T-helper 2 cell treated with Interferon-gamma antibody and Interleukin-4, amounts not matched to agents 5 μg/mL and 100 μg/mL, for 36 hours (primary cell): ENCODE measurements at regions not wholly inside any gene's neighbourhood (a gene's known extent, or its start where the extent isn't known, plus 50 kb on each side); places are given as distances from the start of the nearest gene placed in this dataset.
"Not testable (repeated sequence)": the region's sequence is repeated elsewhere in the genome, so short reads cannot be mapped to it uniquely, and the experiment has no call there.

Experiments used
- DNase-seq: peaks from one replicate; pipeline ENCODE4 v3.0.0; 2021; ENCODE audit warnings: low spot score
- H3K27ac Mint-ChIP-seq: one replicate; pipeline ENCODE4 v1.8.0; 2021; ENCODE audit warnings: mild to moderate bottlenecking, mixed read lengths
- H3K27me3 Mint-ChIP-seq: one replicate; pipeline ENCODE4 v1.8.0; 2021; ENCODE audit warnings: low read depth, mixed read lengths
- H3K36me3 Mint-ChIP-seq: one replicate; pipeline ENCODE4 v1.8.0; 2021; ENCODE audit warnings: low read depth, mixed read lengths
- H3K4me1 Mint-ChIP-seq: one replicate; pipeline ENCODE4 v1.8.0; 2021; ENCODE audit warnings: low read depth, mixed read lengths
- H3K4me3 Mint-ChIP-seq: one replicate; pipeline ENCODE4 v1.8.0; 2022; ENCODE audit warnings: mild to moderate bottlenecking, moderate library complexity, mixed read lengths
- H3K9me3 Mint-ChIP-seq: one replicate; pipeline ENCODE4 v1.8.0; 2021; ENCODE audit warnings: mixed read lengths

- Mint-ChIP-seq H3K9me3 (no peaks in the 10 kb centered on the region), H3K4me3 (no peak overlapping the region), H3K36me3 (no peaks in the 10 kb centered on the region), H3K4me1 (no peaks in the 10 kb centered on the region), H3K27me3 (peaks cover 3% of the 10 kb centered on the region), H3K27ac (no peak overlapping the region)
- DNase-seq, result no peak
These were observed 54.2 kb upstream of the OPRM1 start for GRCh38 chr6:153984811-153985210.

GRCh38 chr6:153980171-153980570 is 58.9 kb upstream of the OPRM1 start:
- no peak for DNase-seq
- Mint-ChIP-seq H3K27ac (no peak overlapping the region), H3K36me3 (no peaks in the 10 kb centered on the region), H3K4me3 (no peak overlapping the region), H3K27me3 (peaks cover 3% of the 10 kb centered on the region), H3K4me1 (no peaks in the 10 kb centered on the region), H3K9me3 (no peaks in the 10 kb centered on the region)

DNA sequence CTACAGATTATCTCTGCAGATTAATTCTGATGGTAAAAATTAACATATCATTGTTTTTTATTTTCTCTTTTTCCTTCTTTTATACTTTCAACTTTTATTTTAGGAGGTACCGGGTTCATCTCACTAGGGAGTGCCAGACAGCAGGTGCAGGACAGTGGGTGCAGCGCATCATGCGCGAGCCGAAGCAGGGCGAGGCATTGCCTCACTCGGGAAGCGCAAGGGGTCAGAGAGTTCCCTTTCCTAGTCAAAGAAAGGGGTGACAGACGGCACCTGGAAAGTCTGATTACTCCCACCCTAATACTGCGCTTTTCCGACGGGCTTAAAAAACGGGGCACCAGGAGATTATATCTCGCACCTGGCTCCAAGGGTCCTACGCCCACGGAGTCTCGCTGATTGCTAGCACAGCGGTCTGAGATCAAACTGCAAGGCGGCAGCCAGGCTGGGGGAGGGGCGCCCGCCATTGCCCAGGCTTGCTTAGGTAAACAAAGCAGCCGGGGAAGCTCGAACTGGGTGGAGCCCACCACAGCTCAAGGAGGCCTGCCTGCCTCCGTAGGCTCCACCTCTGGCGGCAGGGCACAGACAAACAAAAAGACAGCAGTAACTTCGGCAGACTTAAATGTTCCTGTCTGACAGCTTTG is 60.0 kb upstream of the OPRM1 start:
- H3K27ac Mint-ChIP-seq, H3K36me3 Mint-ChIP-seq, H3K4me3 Mint-ChIP-seq, H3K27me3 Mint-ChIP-seq, DNase-seq, H3K9me3 Mint-ChIP-seq, H3K4me1 Mint-ChIP-seq: not testable (repeated sequence)

GRCh38 chr6:153976921-153977693 is 61.9 kb upstream of the OPRM1 start:
- H3K4me3 Mint-ChIP-seq, result no peak overlapping the region
- no peaks in the 10 kb centered on the region for H3K36me3 Mint-ChIP-seq
- no peak for DNase-seq
- H3K9me3 Mint-ChIP-seq, result no peaks in the 10 kb centered on the region
- no peak overlapping the region for H3K27ac Mint-ChIP-seq
- peaks cover under 1% of the 10 kb centered on the region for H3K27me3 Mint-ChIP-seq
- no peaks in the 10 kb centered on the region for H3K4me1 Mint-ChIP-seq

DNA sequence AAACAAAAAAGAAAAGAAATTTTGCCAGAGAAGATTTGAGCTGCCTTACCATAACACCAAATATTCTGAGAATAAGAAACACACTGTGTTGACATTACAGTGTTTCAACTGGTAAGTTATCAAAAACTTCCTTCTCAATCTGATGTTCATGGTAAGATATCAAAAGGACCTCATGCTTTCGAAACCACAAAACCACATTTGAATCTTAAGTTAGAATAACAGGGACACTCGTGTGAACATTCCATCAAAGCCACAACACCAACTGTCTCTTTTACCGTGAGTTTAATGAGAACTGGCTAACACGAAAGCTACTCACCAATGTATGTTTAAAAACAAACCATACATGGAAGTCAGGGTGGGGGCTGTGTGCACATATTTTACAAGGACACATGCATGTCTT is 73.0 kb upstream of the OPRM1 start:
- no peak overlapping the region for H3K4me3 Mint-ChIP-seq
- H3K9me3 Mint-ChIP-seq, result no peaks in the 10 kb centered on the region
- no peak for DNase-seq
- H3K4me1 Mint-ChIP-seq, result peaks cover 6% of the 10 kb centered on the region
- no peak overlapping the region for H3K27ac Mint-ChIP-seq
- H3K36me3 Mint-ChIP-seq, result no peaks in the 10 kb centered on the region
- peaks cover 10% of the 10 kb centered on the region for H3K27me3 Mint-ChIP-seq

- H3K4me1 Mint-ChIP-seq, result peaks cover 6% of the 10 kb centered on the region
- peaks cover 10% of the 10 kb centered on the region for H3K27me3 Mint-ChIP-seq
- DNase-seq, result no peak
- H3K36me3 Mint-ChIP-seq, result no peaks in the 10 kb centered on the region
- H3K9me3 Mint-ChIP-seq, result no peaks in the 10 kb centered on the region
- H3K27ac Mint-ChIP-seq, result no peak overlapping the region
- H3K4me3 Mint-ChIP-seq, result no peak overlapping the region
These were observed 75.7 kb upstream of the OPRM1 start for GRCh38 chr6:153963352-153963751.

GRCh38 chr6:153962555-153962954 is 76.5 kb upstream of the OPRM1 start:
- H3K9me3 Mint-ChIP-seq, result no peaks in the 10 kb centered on the region
- H3K27me3 Mint-ChIP-seq, result peaks cover 10% of the 10 kb centered on the region
- H3K36me3 Mint-ChIP-seq, result no peaks in the 10 kb centered on the region
- peaks cover 6% of the 10 kb centered on the region for H3K4me1 Mint-ChIP-seq
- DNase-seq, result no peak
- no peak overlapping the region for H3K4me3 Mint-ChIP-seq
- no peak overlapping the region for H3K27ac Mint-ChIP-seq

DNA sequence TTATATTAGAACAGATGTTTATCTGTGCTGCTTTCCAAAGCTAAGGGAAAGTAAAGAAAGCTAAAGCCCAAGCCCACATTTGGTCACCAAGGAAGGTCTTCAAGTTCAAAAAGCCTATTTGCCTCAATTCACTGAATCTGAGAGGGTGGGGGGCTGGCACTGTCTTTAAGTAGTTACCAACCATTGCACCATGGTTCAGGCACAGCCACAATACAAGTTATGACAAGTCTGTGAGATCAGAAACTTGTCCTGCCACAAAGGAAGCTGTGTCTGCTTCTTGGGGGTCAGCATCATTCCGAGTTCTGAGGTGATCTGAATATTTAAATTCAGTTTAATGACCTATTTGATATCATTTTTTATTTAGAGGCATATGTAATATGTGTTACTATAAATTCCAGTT is 78.3 kb upstream of the OPRM1 start:
- H3K27ac Mint-ChIP-seq, result no peak overlapping the region
- DNase-seq, result no peak
- H3K27me3 Mint-ChIP-seq, result peaks cover 3% of the 10 kb centered on the region
- no peak overlapping the region for H3K4me3 Mint-ChIP-seq
- peaks cover 4% of the 10 kb centered on the region for H3K4me1 Mint-ChIP-seq
- H3K9me3 Mint-ChIP-seq, result no peaks in the 10 kb centered on the region
- no peaks in the 10 kb centered on the region for H3K36me3 Mint-ChIP-seq

GRCh38 chr6:153960281-153960680 is 78.8 kb upstream of the OPRM1 start:
- H3K27me3 Mint-ChIP-seq, result peaks cover 3% of the 10 kb centered on the region
- no peaks in the 10 kb centered on the region for H3K36me3 Mint-ChIP-seq
- H3K9me3 Mint-ChIP-seq, result no peaks in the 10 kb centered on the region
- no peak overlapping the region for H3K27ac Mint-ChIP-seq
- no peaks in the 10 kb centered on the region for H3K4me1 Mint-ChIP-seq
- no peak overlapping the region for H3K4me3 Mint-ChIP-seq
- no peak for DNase-seq

DNA sequence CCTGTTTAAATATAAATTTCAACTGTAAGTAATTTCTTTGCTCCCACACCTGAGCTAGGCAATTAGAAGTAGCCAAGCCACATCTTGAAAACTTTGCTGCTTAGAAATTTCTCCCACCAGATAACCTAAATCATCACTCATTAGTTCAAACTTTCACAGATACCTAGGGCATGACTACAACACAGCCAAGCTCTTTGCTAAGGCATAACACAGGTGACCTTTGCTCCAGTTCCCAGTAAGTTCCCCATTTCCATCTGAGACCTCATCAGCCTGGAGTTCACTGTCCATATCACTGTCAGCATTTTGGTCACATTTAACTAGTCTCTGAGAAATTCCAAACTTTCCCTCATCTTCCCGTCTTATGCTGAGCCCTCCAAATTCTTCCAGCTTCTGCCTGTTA is 79.8 kb upstream of the OPRM1 start:
- H3K4me1 Mint-ChIP-seq, result no peaks in the 10 kb centered on the region
- no peaks in the 10 kb centered on the region for H3K9me3 Mint-ChIP-seq
- no peak overlapping the region for H3K27ac Mint-ChIP-seq
- no peaks in the 10 kb centered on the region for H3K36me3 Mint-ChIP-seq
- no peak for DNase-seq
- H3K27me3 Mint-ChIP-seq, result peaks cover 3% of the 10 kb centered on the region
- no peak overlapping the region for H3K4me3 Mint-ChIP-seq

- Mint-ChIP-seq H3K36me3 (no peaks in the 10 kb centered on the region), H3K4me3 (no peak overlapping the region), H3K27me3 (peaks cover 3% of the 10 kb centered on the region), H3K27ac (no peak overlapping the region), H3K4me1 (no peaks in the 10 kb centered on the region), H3K9me3 (no peaks in the 10 kb centered on the region)
- no peak for DNase-seq
These were observed 80.2 kb upstream of the OPRM1 start for GRCh38 chr6:153958860-153959259.

- H3K4me1 Mint-ChIP-seq, result no peaks in the 10 kb centered on the region
- no peaks in the 10 kb centered on the region for H3K36me3 Mint-ChIP-seq
- H3K4me3 Mint-ChIP-seq, result no peak overlapping the region
- H3K27ac Mint-ChIP-seq, result no peak overlapping the region
- no peaks in the 10 kb centered on the region for H3K9me3 Mint-ChIP-seq
- no peaks in the 10 kb centered on the region for H3K27me3 Mint-ChIP-seq
- no peak for DNase-seq
These were observed 81.6 kb upstream of the OPRM1 start for GRCh38 chr6:153957394-153957793.

GRCh38 chr6:153956808-153957207 is 82.2 kb upstream of the OPRM1 start:
- Mint-ChIP-seq H3K36me3 (no peaks in the 10 kb centered on the region), H3K27me3 (no peaks in the 10 kb centered on the region), H3K27ac (no peak overlapping the region), H3K4me3 (no peak overlapping the region), H3K9me3 (no peaks in the 10 kb centered on the region), H3K4me1 (no peaks in the 10 kb centered on the region)
- DNase-seq, result no peak

GRCh38 chr6:153949616-153950015 is 89.4 kb upstream of the OPRM1 start:
- no peaks in the 10 kb centered on the region for H3K4me1 Mint-ChIP-seq
- no peaks in the 10 kb centered on the region for H3K36me3 Mint-ChIP-seq
- peaks cover 2% of the 10 kb centered on the region for H3K27me3 Mint-ChIP-seq
- H3K9me3 Mint-ChIP-seq, result no peaks in the 10 kb centered on the region
- H3K27ac Mint-ChIP-seq, result no peak overlapping the region
- no peak for DNase-seq
- no peak overlapping the region for H3K4me3 Mint-ChIP-seq
